Pons (tissue), 1 donor: ENCODE measurements at regions not wholly inside any gene's neighbourhood (a gene's known extent, or its start where the extent isn't known, plus 50 kb on each side); places are given as distances from the start of the nearest gene placed in this dataset.
"Not testable (repeated sequence)": the region's sequence is repeated elsewhere in the genome, so short reads cannot be mapped to it uniquely, and the experiment has no call there.

Source experiments
- DNase-seq: peaks from one replicate; pipeline ENCODE4 v3.0.0-alpha.2; 2016; ENCODE audit warnings: low spot score

DNA sequence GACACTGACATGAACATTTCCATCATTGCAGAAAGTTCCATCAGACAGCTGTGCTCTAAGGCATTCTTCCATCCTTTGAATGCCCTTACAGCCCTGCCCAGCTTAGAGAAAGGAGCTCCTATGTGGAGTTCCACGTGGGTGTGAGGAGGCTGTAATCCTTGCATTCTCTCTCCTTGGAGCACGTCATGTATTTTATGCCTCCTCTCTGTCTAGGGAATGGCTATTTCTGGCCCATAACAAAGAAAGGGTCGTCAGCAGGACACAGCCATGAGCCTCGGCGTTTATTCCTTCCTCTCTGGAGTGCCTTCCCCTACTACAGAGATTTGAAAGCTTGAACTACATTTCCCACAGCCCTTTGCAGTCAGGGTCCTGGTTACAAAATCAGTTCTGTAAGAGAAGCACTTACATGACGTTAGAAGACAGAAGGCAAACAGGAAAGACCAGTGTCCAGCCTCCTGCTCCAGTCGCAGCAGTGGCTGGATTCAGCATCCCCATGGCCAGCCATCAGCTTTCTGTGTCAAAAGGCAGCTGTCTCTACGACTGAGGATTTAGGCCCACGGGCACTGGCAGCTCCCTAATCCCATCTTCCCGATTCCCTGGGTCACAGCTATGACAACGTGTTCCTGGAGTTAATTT is 234.9 kb downstream of the TFCP2L1 start:
- no peak for DNase-seq

DNA sequence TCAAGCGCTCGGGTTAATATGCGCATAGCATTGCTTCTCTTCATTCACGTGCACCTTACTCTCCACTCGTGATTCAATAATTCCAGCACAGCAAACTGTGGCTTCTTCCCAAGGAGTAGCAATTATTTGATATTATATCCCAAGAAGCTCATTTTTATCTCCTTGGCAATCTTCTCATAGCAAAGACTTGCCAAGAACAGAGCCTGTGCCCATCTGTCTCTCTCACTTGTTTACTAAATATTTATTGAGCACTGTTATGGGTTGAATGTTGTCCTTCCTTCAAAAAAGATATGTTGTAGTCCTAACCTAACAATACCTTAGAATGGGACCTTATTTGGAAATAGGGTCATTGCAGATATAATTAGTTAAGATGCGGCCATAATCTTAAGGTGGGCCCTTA is 233.7 kb downstream of the TFCP2L1 start:
- no peak for DNase-seq

DNA sequence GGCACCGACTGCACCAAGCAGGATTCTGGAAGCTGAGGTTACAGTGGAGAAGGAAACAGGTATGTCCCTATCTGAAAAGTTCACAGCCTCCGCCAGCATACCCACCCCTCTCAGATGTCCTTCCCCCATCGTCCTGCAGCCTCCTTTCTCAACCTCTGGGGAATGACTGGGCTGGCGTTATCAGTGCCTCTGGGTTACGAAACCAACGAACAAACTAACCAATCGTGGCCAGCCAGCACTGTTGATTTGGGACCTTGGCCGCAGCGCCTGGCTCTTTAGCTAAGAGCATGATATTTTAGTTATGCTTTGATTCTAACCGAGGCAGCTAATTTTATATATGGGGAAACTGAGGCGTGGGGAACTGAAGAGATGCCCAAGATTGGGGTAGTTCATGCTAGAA is 233.0 kb downstream of the TFCP2L1 start:
- no peak for DNase-seq

DNA sequence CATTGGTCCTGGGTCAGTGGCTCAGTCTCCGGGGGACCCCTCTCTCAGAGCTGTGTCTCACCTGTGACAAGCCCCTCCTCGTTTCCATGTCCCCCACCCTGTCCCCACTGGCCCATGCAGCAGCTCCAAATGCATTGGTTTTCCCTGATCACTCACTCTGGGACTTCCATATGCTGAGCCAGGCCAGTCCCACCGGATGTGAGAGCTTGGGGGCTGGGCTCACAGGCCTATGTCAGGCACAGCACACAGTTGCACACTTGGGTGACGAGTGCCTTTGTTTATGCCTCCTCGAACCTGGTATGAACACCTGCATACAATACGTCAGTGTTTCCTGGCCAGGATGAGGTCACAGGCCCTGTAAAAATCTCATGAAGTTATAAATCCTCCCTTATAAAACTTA is 232.5 kb downstream of the TFCP2L1 start:
- DNase-seq, result no peak

DNA sequence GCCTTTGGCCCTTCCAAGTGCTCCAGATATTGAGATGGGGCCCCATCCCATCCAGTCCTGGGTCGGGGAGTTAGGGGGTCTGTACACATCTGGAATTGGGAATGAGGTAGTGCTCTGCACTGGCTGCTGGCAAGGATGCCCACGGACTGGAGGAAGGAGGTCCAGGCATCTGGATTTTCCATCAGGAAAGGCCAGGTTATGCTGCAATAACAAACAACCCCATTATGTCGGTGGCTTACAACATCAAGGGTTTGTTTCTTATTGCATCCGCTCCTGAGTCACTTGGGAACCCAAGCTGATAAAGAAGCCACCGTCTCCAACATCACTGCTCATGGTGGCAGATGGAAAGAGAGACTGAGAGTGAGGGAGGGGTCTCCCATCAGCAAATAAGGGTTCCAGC is 229.9 kb downstream of the TFCP2L1 start:
- no peak for DNase-seq

DNA sequence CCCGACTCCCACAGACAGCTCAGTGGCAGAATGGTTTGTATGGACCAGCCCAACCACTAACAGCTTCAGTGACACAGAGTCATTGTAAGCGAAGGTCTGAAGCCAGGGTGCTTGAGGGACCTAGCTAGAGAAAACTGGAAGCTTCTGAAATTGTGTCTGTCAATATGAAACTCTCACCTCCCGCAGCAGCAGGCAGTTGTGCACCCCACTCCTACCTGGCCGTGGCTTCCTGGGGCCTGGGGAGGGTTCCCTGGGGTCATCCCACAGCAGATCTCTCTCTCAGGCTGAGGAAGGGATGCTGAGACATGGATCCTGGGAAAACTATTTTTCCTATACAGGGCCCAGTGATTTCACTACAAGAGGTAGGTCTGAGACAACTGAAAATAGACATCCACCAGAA is 229.5 kb downstream of the TFCP2L1 start:
- DNase-seq, result no peak

DNA sequence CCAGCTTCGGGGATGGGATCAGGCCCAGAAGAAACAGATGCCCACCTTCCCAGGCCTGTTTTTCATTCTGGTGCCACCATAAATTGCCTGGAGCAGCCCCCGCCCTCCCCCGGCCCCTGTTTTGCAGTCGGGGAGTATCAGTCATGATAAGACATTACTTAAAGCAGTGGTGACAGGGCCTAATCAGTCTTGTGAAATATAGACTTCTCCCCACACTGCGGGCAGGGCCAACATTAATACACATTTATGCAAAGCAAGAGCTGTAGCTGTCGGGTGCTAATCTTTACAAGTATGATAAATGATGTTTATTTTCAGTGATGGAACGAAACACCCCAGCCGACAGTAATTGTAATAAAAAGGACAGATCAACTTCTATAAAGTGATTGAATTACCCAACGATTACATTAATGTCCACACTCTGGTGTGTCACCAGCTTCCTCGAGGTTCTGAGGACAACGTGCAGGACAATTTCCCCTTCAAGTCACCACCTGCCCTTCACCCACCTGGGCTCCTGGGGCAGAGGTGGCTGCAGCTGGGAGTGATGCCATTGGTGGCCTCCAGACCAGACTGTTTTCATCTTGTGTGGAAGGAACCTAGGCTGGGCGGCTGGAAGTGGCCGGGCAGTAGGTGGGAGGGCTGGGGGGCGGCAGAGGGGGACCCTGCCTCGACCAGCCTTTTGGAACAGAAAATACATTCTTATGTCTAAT is 226.0 kb downstream of the TFCP2L1 start:
- no peak for DNase-seq

DNA sequence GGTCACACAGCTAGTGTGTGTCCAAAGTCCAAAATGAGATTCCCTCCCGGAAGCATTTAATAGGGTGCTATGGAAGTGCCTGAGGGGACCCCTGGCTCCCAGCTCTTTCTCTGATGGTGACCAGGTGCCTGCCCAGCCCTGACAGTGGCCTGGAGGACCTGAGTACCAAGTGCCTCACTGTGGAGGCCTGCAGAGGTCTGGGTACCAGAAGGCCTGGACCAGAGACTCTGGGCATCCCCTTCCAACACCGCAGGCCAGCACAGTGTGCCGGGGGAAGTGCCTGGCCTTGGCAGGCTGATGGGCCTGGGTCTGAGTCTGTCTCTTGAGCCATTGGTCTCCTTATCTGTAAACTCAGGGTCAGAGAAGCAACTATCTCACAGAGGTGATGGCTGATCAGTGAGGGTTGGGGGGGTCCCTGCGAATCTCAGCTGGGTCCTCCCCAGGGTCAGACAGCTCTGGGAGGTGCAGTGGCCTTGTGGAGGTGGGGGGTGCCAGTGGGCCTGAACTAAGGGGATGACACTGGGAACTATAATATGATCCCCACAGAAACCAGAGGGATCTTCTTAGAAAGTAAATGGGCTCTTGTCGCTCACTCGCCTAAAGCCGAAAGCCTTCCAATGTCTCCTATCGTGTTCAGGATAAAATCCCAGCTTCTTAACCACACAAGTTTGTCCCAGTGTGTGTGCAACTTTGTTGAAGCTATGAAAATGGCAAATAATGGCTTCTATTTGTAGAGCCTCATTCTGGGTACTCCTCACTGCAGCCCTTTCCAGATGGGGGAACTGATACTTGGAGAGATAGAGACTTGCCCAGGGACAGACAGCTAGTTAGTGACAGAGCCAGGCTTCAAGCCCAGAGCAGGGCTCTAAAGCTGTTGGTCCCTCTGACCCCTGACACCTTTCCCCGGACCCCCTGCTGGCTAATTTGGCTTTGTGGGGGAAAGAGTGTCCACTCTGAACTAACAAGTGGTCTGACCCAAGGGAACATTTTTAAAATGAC is 225.1 kb downstream of the TFCP2L1 start:
- DNase-seq, result no peak

DNA sequence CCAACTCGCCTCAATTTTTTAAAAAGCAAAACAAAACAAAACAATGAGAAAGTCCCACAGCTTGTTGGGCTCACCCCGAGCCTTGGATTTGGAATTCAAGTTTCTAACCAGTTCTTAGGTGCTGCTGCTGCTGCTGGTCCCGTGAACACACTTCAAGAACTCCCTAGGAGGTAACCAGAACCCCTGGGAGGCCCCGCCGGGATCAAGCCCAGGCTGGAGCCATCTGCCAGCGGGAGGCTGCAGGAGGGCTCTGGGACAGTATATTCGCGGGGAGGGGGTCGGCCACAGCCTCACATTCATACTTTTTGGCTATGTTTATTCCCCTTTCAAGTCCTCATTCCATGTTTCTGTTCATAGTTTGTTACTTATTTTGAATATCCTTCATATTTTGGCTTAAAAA is 223.4 kb downstream of the TFCP2L1 start:
- DNase-seq, result no peak

DNA sequence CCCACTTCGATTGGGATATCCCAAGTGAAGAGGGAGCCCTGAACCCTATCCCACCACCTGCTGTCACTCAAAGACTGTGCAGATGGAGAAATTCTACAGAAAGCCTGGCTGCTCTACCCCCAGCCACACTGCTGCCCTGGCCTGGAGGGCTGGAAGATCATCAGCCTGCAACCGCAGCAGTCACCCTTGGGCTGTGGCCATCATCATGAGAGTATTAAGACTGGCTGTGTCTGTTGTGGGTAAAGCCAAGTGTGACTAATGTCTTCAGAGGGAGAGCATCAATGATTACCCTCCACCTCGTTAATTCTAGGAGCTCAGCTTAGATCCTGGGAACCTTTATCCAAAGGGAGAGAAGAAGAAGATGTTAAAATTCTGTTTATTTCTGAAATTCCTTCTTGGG is 221.5 kb downstream of the TFCP2L1 start:
- no peak for DNase-seq

DNA sequence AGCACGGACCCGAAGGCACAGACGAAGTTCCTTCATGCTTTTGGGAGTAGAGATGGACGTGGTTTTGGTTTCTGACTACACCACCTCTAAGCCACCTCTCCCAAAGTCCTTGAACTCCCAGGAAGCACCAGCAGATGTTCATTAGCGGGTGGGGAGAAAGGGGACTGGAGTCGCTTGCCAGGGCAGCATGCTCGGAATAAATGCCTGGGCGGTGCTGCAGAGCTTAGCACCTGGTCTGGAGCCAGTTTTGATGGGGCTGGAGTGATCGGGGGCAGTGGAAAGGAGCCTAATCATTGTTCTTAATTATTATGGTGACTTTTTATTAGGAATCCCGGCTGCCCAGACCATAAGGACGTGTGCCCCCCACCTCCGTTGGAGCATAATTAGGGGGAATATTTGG is 220.8 kb downstream of the TFCP2L1 start:
- no peak for DNase-seq

DNA sequence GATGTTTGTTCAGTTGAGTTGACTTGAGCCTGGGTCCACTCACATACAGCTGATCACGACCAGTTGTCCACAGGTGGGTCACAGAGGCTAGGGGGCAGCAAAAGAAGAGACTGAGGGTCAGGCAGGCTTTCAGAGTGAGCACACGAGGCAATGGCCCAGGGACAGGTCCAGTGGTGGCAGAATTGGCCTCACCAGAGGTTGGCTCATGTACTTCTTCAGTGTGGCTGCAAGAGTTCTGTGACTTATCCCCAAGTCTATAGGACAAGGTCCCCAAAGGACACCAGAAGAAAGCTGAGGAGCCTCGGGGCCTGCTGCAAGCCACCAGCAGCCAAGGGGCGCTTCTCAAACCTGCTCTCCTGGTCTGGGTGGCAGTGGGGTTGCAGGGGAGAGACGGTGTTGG is 219.8 kb downstream of the TFCP2L1 start:
- no peak for DNase-seq

DNA sequence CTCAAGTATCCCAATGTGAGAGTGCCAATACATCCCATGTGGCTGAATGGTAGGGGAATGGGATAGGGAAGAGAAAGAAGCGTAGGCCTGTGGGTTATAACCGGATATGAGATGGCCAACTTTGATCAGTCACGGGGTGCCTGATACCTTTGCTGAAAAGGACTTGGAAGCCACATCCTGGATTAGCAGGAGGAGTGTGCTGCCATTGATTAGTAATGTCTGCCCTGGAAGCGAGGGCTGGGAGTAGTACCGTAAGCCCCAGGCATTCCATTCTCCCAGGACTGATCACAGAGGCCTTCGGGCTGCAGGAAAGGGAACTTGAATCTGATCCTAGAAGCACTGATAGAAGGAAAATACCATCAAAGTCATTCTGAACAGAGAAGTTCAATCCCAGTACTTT is 218.5 kb downstream of the TFCP2L1 start:
- no peak for DNase-seq

DNA sequence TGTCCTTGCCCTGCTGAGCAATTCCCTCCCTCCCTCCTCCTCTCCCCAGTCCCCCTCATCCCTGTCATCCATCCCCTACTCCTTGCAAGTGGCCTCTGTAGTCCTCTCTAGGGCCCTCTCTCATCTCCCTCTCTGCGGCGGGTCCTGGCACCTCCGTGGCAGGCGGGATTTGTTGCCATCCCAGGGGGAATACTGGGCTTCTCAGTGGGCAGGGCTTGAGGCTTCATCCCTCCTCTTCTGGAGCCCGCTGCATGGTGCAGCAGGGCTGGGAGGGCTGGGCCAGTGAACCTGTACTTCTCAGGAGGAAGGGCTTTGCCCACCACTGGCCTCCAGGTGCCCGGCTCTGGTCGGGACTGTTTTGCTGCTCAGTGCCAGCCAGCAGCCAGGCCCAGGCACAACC is 216.2 kb downstream of the TFCP2L1 start:
- DNase-seq, result no peak

DNA sequence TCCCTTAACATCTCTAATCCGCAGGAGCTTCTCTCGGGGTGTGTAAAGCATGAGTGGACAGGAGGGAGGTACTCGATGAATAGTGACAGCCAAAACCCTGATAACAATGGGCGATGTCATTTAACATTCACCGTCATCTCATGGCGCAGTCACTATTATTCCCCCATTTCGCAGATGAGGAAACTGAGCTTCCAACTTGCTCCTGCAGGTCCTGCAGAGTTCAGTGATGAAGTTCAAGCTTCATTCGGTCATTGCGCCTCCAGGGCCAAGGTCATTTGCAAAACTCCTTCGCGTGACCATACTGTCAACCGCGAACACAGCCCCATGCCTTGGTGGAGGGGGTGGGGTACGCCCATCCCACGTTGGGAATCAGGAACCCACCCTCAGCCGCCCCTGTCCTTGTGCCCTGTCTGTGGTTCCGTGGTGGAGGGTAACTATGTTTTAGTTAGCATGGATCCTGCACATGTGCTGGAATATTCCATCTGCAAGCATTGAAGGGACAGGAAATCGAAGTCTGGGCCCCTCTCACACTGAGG is 215.5 kb downstream of the TFCP2L1 start:
- no peak for DNase-seq

DNA sequence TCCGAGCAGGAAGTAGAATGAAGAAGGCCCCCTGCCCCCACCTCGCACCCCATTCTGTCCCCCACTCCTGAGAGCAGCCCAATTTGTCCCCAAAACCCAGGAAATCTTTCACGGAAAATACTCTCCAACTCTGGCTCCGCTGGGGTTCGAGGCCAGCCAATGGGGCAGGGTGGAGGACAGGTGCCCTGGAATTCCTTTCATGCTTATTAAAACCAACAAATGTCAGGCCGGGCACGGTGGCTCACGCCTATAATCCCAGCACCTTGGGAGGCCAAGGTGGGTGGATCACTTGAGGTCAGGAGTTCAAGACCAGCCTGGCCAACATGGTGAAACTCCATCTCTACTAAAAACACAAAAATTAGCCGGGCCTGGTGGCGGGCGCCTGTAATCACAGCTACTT is 214.9 kb downstream of the TFCP2L1 start:
- DNase-seq, result not testable (repeated sequence)

DNA sequence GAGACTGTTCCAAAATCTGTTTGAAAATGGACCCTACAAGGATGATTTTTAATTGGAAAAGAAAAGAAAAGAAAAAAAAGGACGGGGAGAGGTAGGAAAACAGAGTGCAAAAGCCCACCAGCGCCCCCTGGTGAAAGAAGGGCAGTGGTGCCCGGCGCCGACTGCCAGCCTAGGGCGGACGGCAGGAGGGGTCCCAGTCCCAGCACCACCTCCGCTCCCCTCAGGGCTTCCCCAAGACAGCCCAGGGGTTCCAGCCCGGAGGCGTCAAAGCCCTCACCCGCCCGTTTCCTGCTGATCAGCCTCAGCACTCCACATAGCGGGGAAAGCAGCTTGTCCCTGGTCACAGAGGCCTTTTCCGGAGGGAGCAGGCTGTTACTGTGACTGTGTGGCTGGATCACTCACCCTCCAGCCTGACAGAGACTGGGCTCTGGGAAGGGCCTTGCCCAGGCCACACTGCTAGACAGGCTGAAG is 213.9 kb downstream of the TFCP2L1 start:
- DNase-seq, result peak; percentile 24

DNA sequence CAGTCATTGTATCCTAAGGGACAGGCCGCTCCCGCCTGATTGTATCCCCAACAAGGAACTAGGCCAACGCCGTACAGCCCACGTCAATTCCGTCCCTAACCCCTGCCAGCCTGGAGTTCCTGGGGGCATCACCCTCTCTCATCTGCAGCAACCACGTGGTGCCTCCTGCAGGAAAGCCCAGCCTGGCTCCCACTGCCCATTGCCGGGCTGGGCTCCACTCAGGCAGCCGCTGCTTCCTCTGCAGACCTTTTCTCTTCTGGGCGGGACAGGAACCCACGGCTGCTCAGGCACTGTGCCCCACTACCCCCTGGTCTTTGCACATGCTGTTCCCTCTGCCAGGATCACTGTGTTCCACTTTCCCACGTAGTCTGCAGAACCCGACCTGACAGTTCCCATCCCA is 212.2 kb downstream of the TFCP2L1 start:
- DNase-seq, result no peak

DNA sequence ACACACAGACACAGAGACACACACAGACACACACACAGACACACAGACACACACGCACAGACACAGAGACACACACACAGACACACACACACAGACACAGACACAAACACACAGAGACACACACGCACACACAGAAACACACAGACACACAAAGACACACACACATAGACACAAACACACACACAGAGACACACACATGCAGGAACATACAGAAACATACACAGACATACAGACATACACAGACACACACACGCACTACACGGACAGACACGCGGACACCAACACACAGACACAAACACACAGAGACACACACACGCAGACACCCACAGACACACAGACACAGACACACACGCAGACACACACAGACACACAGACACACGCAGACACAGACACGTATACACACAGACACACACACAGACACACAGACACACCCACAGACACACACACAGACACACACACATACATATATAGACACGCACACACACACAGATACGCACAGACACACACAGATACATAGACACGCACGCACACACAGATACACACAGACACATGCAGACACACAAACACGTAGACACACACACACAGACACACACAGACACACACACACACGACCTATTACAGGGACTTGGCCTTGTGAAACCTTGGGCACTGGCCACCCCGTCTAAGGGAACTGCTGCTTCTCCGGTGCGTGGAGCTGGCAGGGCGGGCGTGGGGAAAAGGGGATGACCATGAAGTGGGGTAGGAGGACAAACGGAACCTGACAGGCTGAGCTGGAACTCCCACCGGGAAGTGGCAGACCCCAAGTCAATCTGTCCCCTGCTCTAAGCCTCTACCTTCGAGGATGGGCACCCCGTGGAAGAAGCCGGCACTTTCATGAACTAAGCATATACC is 211.4 kb downstream of the TFCP2L1 start:
- DNase-seq, result no peak

DNA sequence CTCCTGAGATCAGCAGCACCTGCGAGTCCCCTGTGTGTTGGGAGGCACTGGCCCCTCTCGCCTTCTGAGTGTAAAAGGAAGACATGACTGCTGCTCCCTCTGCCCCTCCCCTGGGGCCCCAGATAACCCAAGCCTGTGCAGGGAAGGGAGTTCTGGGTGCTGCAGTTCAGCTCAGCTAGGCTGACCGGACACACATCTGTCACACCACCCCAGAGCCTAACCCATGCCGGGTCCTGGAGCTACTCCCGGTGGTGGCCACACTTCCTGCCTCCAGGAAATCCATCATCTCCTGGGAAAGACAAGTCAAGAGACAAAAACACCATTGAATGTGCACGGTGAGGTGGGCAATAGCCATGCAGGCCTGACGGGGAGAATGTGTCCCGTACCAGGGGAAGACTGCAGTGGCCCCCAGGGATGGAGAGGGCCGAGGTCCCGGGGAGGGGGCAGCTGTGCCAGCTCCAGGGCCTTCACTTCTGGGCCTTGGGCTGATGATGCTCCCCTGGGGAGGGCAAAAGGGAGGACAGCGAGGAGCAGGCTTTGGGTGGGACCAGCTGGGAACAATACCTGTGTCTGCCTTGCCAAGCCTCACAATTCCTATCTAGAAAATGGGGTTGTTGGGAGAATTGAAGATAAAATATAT is 210.6 kb downstream of the TFCP2L1 start:
- DNase-seq, result no peak

DNA sequence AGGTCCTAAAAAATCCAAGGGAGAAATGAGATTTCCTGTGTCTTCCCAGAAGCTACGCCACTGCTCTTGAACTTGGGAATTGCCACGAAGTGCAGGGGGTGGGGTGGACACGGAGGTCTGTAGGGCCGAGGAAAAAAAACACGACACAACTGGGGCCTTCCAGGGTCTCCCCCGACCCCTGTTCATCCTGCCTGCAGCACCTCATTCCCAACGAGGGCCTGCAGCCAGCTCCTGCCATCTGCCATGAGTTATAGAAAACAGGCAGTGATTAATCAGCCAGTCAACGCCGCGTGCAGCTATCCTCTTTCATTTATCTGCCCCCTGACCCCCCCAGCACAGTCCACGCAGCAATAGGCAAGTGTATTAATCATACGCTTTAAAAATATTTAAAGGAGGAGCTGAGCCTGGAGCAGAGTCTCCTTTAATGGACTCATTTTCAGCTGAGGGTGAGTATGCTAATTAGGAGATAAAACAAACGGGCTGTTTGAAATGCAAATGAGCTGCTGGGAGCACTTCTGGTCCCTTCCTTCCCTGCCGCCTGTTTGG is 209.9 kb downstream of the TFCP2L1 start:
- peak; percentile 59 for DNase-seq
